HG02798 (cell line): ENCODE measurements at regions not wholly inside any gene's neighbourhood (a gene's known extent, or its start where the extent isn't known, plus 50 kb on each side); places are given as distances from the start of the nearest gene placed in this dataset.

Experiments
- ATAC-seq: cut with Tn5 transposase; IDR thresholded peaks from one replicate; pipeline ENCODE4 v1.9.1; 2021; ENCODE audit warnings: mild to moderate bottlenecking; ENCODE audit not compliant: unreplicated experiment, poor library complexity

- no peak for ATAC-seq
Observed at GRCh38 chr13:40452741-40453334, 213.6 kb downstream of the FOXO1 start.

GRCh38 chr13:40453351-40454021, 213.0 kb downstream of the FOXO1 start:
- ATAC-seq = no peak

GRCh38 chr13:40456397-40456953, 210.0 kb downstream of the FOXO1 start:
- ATAC-seq = no peak

GRCh38 chr13:40456979-40457553, 209.4 kb downstream of the FOXO1 start:
- ATAC-seq = no peak

- no peak for ATAC-seq
Observed at GRCh38 chr13:40457929-40458719, 208.3 kb downstream of the FOXO1 start.

- ATAC-seq = no peak
Observed at GRCh38 chr13:40458720-40458990, 207.8 kb downstream of the FOXO1 start.

GRCh38 chr13:40460116-40460515, 206.3 kb downstream of the FOXO1 start:
- ATAC-seq = no peak

GRCh38 chr13:40464337-40465014, 202.0 kb downstream of the FOXO1 start:
- no peak for ATAC-seq

GRCh38 chr13:40465015-40465390, 201.4 kb downstream of the FOXO1 start:
- ATAC-seq = no peak

- ATAC-seq = no peak
Observed at GRCh38 chr13:40466272-40466671, 200.2 kb downstream of the FOXO1 start.

- ATAC-seq = no peak
Observed at GRCh38 chr13:40468227-40468838, 198.1 kb downstream of the FOXO1 start.

GRCh38 chr13:40469581-40470310, 196.7 kb downstream of the FOXO1 start:
- ATAC-seq = no peak

- no peak for ATAC-seq
Observed at GRCh38 chr13:40470660-40471059, 195.8 kb downstream of the FOXO1 start.

- no peak for ATAC-seq
Observed at GRCh38 chr13:40471076-40471475, 195.4 kb downstream of the FOXO1 start.

GRCh38 chr13:40471911-40472310, 194.5 kb downstream of the FOXO1 start:
- no peak for ATAC-seq

- ATAC-seq = peak; percentile 46
Observed at GRCh38 chr13:40472427-40473220, 193.8 kb downstream of the FOXO1 start.

- no peak for ATAC-seq
Observed at GRCh38 chr13:40475617-40476016, 190.8 kb downstream of the FOXO1 start.

- no peak for ATAC-seq
Observed at GRCh38 chr13:40476175-40476958, 190.1 kb downstream of the FOXO1 start.
